Coronary artery (tissue), 2 donors: ENCODE measurements at regions not wholly inside any gene's neighbourhood (a gene's known extent, or its start where the extent isn't known, plus 50 kb on each side); places are given as distances from the start of the nearest gene placed in this dataset.

ENCODE experiments used
- DNase-seq: peaks from one replicate; pipeline ENCODE4 v3.0.0-alpha.2; 2017; ENCODE audit warnings: low spot score
- H3K27ac ChIP-seq, 2 donors: fragments of 200-600 bp; sonication (generic); one replicate each; pipeline ENCODE4 v1.5.1; 2016 to 2019
- H3K4me3 ChIP-seq: fragments of 200-600 bp; sonication (generic); 2 replicates; pipeline ENCODE4 v1.5.1; 2016; ENCODE audit warnings: mild to moderate bottlenecking, moderate library complexity
- TF ChIP-seq, protein P1 (sequence below): fragments of 200-600 bp; sonication (generic); IDR thresholded peaks from one replicate; pipeline ENCODE4 v1.5.1; 2019; ENCODE audit warnings: antibody characterized with exemption

DNA sequence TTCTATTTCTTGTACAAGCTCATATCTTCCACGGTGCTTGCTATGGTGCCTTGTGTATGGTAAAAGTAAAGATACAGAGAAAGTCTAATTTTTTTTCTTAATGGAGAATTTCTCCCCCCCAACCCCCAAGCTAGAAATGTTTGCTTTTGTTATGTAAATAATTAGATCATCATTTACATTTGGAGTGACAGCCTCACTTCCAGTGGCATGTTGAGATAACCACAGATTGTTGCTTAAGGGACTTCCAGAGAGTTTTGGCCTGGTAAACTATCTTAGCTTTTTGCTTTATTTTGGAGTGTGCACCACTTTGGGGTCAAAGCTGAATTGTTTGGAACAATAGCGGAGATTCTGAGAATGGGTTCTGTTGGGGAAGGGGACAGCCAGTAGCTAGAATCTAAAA lies 129.7 kb downstream of the ZNF365 start:
- H3K27ac ChIP-seq, result no peak overlapping the region
- no peak for DNase-seq
- no peak overlapping the region for H3K4me3 ChIP-seq
- TF ChIP-seq, protein P1, sequence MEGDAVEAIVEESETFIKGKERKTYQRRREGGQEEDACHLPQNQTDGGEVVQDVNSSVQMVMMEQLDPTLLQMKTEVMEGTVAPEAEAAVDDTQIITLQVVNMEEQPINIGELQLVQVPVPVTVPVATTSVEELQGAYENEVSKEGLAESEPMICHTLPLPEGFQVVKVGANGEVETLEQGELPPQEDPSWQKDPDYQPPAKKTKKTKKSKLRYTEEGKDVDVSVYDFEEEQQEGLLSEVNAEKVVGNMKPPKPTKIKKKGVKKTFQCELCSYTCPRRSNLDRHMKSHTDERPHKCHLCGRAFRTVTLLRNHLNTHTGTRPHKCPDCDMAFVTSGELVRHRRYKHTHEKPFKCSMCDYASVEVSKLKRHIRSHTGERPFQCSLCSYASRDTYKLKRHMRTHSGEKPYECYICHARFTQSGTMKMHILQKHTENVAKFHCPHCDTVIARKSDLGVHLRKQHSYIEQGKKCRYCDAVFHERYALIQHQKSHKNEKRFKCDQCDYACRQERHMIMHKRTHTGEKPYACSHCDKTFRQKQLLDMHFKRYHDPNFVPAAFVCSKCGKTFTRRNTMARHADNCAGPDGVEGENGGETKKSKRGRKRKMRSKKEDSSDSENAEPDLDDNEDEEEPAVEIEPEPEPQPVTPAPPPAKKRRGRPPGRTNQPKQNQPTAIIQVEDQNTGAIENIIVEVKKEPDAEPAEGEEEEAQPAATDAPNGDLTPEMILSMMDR, result no peak

DNA sequence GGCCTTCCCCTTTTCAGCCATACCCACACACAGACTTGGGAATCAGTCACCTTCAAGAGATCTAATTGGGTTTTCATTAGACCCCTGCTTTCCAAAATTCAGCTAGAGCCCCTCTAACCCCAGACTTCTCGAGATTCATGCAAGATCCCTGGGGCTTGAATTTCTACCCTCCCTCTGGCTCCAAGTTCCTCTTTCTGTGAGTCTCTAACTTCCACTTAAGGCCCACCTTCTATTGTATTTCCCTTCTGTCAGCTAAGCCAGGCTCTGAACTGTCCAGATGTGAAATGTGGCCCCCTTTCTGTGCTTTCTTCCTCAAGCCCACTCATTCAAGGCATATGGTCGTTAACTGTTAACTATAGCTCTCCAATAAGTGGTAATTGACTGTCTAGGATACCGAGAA lies 132.2 kb downstream of the ZNF365 start:
- DNase-seq, result no peak
- H3K27ac ChIP-seq, result no peak overlapping the region
- TF ChIP-seq, protein P1, result no peak
- no peak overlapping the region for H3K4me3 ChIP-seq

DNA sequence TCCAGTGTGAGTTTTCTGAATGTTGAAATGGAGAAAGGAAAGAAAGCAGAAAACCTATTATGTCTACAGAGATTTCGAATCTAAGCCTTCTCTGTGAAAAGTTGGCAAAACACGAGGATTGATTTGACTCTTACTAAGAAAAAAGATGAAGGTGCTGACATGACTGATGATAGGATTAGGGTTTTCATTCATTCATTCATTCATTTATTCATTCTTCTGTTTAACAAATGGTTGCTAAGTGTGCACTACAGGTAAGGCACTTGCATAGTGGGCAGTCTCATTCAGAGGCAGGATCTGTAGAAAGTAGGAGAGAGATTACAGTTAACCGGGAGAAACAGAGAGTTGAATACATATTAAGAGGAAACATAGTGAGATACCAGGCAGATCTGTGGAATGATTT lies 137.1 kb downstream of the ZNF365 start:
- no peak overlapping the region for H3K4me3 ChIP-seq
- DNase-seq, result no peak
- no peak overlapping the region for H3K27ac ChIP-seq
- TF ChIP-seq, protein P1, result no peak

DNA sequence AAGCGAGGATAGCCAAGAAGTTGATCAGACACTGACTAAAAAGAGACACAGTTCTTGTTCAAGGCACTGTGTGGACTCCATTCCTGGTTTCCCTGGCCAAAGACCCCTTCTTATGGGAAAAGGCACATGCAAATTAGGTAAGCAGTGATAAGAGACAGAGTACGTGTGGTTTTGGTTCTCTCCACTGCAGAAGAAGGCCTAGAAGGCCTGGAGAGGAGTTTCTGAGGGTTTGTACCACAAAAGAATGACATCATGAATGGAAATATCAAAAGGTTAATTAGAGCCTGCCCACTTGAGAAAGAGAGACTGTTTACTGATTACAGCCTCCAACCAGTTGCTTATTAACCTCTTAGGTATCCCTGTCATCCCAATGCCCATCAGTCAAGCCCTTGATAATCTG lies 137.5 kb downstream of the ZNF365 start:
- Histone ChIP-seq H3K27ac (no peak overlapping the region), H3K4me3 (no peak overlapping the region)
- TF ChIP-seq, protein P1, result no peak
- no peak for DNase-seq

DNA sequence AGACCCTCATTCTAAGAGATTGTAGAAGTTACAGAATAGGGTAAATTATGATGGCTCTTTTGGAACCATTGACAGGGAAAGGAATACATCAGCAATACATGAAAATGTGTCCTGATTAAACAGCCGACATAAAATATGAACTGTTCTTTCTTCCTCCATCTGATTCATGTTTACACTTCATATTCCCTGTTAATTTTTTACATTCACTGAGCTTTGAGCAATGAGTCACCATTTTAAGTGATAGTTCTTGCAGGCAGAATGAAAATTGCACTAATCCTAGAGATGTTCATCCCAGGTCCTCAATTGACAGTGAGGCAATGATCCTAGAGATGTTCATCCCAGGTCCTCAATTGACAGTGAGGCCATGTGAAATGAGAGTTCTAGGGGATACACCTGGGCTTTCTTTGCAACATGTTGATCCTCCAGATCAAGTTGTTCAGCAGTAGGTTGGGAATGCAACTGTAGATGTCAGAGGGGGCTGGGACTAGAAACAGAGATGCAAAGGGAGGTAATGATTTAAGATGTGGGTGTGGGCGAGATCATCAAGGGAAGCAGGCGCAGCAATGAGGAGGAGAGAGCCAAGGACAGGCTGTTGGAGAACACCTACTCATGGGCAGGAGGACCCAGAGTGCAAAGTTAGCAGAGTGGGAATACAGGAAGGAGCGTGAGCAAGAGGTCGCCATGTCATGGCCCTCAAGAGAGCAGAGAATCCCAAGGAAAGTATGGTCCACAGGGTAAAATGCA lies 138.7 kb downstream of the ZNF365 start:
- no peak overlapping the region for H3K27ac ChIP-seq
- TF ChIP-seq, protein P1, result no peak
- DNase-seq, result no peak
- H3K4me3 ChIP-seq, result no peak overlapping the region

DNA sequence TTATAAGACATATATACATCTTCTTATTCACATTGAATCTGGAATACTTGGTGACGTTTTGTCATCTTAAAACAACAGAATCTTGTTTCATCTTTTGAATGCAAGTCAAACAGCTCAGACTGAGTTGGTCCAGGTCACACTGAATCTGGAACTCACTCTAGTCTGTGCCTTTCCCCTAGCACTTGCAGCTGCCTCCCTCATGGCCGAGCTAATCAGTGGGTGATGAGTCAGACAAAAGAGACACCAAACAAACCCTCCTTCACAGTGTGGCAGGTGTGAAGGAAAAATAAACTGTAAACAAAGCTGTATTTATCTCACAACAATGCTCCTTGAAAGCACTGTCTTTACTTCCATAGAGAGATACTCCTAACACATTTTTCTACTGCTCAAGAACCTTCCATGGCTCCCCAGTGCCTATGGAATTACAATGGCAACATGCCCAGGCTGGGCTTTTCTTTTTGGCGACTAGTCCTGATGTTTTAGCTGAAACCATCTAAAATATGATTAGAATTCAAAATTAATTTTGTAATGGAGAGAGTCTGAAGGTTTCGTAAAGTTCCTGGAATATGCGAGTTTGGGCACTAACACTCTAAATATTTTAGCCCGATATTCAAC lies 140.0 kb downstream of the ZNF365 start:
- Histone ChIP-seq H3K27ac (no peak overlapping the region), H3K4me3 (no peak overlapping the region)
- DNase-seq, result no peak
- TF ChIP-seq, protein P1, result no peak

DNA sequence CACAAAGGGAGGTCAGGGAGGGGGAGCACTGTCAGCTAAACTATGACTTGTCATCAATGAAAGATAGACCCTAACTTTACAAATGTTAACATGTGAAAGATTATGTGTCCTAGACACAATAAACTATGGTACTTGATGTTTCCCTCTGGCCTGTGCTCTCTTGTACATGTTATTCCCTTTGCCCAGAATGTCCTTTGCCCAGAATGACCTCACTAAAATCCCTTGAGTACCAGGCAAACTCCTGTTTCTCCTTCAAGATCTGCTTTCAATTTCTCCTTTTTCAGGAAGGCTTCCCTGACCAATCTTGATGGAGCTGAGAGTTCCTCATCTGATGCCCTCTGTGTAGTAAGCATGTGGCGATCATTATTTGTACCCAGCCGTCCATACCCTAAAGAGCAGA lies 143.1 kb downstream of the ZNF365 start:
- TF ChIP-seq, protein P1, result no peak

More for the DNA sequence above, 143.1 kb downstream of the ZNF365 start:
- Histone ChIP-seq H3K4me3 (no peak overlapping the region), H3K27ac (no peak overlapping the region)
- no peak for DNase-seq
